ENCODE measurements at regions not wholly inside any gene's neighbourhood (a gene's known extent, or its start where the extent isn't known, plus 50 kb on each side); places are given as distances from the start of the nearest gene placed in this dataset.
"Not testable (repeated sequence)": the region's sequence is repeated elsewhere in the genome, so short reads cannot be mapped to it uniquely, and the experiment has no call there.

- intact Hi-C loops (cut with DNase I) = no loop called here
- H3K27ac ChIP-seq = no peak overlapping the region
- H3K9me3 ChIP-seq = no peaks in the 10 kb centered on the region
- no peak overlapping the region for H3K4me3 ChIP-seq
- TF ChIP-seq, protein P1, sequence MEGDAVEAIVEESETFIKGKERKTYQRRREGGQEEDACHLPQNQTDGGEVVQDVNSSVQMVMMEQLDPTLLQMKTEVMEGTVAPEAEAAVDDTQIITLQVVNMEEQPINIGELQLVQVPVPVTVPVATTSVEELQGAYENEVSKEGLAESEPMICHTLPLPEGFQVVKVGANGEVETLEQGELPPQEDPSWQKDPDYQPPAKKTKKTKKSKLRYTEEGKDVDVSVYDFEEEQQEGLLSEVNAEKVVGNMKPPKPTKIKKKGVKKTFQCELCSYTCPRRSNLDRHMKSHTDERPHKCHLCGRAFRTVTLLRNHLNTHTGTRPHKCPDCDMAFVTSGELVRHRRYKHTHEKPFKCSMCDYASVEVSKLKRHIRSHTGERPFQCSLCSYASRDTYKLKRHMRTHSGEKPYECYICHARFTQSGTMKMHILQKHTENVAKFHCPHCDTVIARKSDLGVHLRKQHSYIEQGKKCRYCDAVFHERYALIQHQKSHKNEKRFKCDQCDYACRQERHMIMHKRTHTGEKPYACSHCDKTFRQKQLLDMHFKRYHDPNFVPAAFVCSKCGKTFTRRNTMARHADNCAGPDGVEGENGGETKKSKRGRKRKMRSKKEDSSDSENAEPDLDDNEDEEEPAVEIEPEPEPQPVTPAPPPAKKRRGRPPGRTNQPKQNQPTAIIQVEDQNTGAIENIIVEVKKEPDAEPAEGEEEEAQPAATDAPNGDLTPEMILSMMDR (IDR thresholded peaks at IDR 0.05) = no peak
- TF ChIP-seq POLR2A (IDR thresholded peaks at IDR 0.05) = no peak
- peaks cover 0 to 5% of the 10 kb centered on the region in 2 donors for H3K27me3 ChIP-seq
- no peaks in the 10 kb centered on the region for H3K4me1 ChIP-seq
- no peak for ATAC-seq
- WGBS (ENCODE audit: insufficient coverage, low coverage, low lambda C conversion rate, missing lambda C conversion rate) = 54% methylated on average over 10 of the region's 24 CpGs
- no peaks in the 10 kb centered on the region for H3K36me3 ChIP-seq
- DNase-seq = peak in 1 of 3 donors; percentile 47
These were observed 103.5 kb downstream of the MICALL2 start for GRCh38 chr7:1355568-1356340.

GRCh38 chr7:1356853-1357252 lies 102.4 kb downstream of the MICALL2 start:
- ATAC-seq; DNase-seq; H3K27me3 ChIP-seq; H3K9me3 ChIP-seq; H3K36me3 ChIP-seq; H3K27ac ChIP-seq; H3K4me1 ChIP-seq; intact Hi-C loops (cut with DNase I); H3K4me3 ChIP-seq: not testable (repeated sequence)
- 76% methylated on average over 2 of the region's 6 CpGs for WGBS (ENCODE audit: insufficient coverage, low coverage, low lambda C conversion rate, missing lambda C conversion rate)

DNA sequence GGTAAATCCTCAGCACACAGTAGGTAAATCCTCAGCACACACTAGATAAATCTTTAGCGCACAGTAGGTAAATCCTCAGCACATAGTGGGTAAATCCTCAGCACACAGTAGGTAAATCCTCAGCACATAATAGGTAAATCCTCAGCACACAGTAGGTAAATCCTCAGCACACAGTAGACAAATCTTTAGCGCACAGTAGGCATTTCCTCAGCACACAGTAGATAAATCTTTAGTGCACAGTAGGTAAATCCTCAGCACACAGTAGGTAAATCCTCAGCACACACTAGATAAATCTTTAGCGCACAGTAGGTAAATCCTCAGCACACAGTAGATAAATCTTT lies 102.0 kb downstream of the MICALL2 start:
- H3K36me3 ChIP-seq; H3K4me3 ChIP-seq; H3K27ac ChIP-seq; H3K4me1 ChIP-seq; intact Hi-C loops (cut with DNase I); H3K27me3 ChIP-seq; ATAC-seq; H3K9me3 ChIP-seq; DNase-seq: not testable (repeated sequence)
- WGBS (ENCODE audit: insufficient coverage, low coverage, low lambda C conversion rate, missing lambda C conversion rate) = 100% methylated on average over 1 of the region's 3 CpGs

GRCh38 chr7:1357601-1358271 lies 101.5 kb downstream of the MICALL2 start:
- no peaks in the 10 kb centered on the region for H3K36me3 ChIP-seq
- H3K27ac ChIP-seq = no peak overlapping the region
- intact Hi-C loops (cut with DNase I) = no loop called here
- ATAC-seq = peak in 1 of 4 donors; percentile 30
- no peaks in the 10 kb centered on the region for H3K4me1 ChIP-seq
- H3K27me3 ChIP-seq = peaks cover 0 to 5% of the 10 kb centered on the region in 2 donors
- WGBS (ENCODE audit: insufficient coverage, low coverage, low lambda C conversion rate, missing lambda C conversion rate) = 87% methylated on average over 3 of the region's 23 CpGs
- TF ChIP-seq POLR2A (IDR thresholded peaks at IDR 0.05) = no peak
- TF ChIP-seq, protein P1 (IDR thresholded peaks at IDR 0.05) = no peak
- DNase-seq = peak in 1 of 3 donors; percentile 48
- H3K9me3 ChIP-seq = no peaks in the 10 kb centered on the region
- no peak overlapping the region for H3K4me3 ChIP-seq

DNA sequence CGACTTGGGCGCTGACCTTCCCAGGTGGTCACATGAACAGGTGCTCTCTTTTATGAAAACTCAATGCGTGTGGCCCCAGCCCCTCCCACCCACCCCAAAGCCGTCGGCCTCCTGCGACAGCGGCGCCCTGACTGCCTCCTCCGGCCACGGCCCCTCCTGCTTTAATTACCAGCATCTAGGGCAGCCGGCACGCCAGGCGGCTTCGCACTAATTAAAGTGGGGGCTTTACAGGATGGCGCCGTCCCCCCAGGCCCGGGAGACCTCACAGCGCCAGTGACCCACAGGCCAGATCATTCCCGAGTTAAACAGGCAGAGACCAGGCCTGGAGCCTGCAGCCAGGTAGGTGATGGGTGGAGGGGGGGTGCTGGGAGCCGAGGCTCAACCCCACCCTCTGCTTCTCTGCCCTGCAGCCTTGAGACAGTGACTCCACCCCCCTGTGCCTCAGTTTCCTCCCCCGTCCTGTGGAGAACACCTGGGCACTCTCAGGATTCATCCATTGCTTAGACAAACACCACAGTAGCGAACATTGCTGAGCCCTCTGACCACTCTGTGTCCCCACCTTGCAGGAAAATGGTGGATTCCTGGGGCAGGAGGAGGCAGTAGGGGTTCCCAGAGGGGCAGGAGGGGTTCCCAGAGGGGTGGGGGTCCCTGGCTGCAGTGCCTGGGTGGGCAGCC lies 100.8 kb downstream of the MICALL2 start:
- 18% methylated on average over 2 of the region's 22 CpGs for WGBS (ENCODE audit: insufficient coverage, low coverage, low lambda C conversion rate, missing lambda C conversion rate)
- Histone ChIP-seq H3K27me3 (peaks cover 0 to 5% of the 10 kb centered on the region in 2 donors), H3K9me3 (no peaks in the 10 kb centered on the region), H3K36me3 (no peaks in the 10 kb centered on the region), H3K4me3 (no peak overlapping the region), H3K4me1 (no peaks in the 10 kb centered on the region), H3K27ac (no peak overlapping the region)
- intact Hi-C loops (cut with DNase I) = no loop called here
- no peak for TF ChIP-seq POLR2A (IDR thresholded peaks at IDR 0.05)
- TF ChIP-seq, protein P1 (IDR thresholded peaks at IDR 0.05) = no peak
- ATAC-seq (no peak), DNase-seq (peak in 1 of 3 donors; percentile 28)

Data from right lobe of liver (tissue), 6 donors.